Mesendoderm (in vitro differentiated cells): ENCODE measurements at regions not wholly inside any gene's neighbourhood (a gene's known extent, or its start where the extent isn't known, plus 50 kb on each side); places are given as distances from the start of the nearest gene placed in this dataset.
"Not testable (repeated sequence)": the region's sequence is repeated elsewhere in the genome, so short reads cannot be mapped to it uniquely, and the experiment has no call there.

ENCODE experiments used
- DNase-seq: peaks from one replicate; pipeline ENCODE4 v3.0.0; 2013
- H2AK5ac ChIP-seq: 2 replicates; pipeline ENCODE4 v1.6.1; 2013; ENCODE audit warnings: low read length, inconsistent platforms
- H2BK120ac ChIP-seq: 2 replicates; pipeline ENCODE4 v1.6.1; 2013; ENCODE audit warnings: low read depth, mild to moderate bottlenecking, low read length, moderate library complexity, mixed read lengths
- H2BK15ac ChIP-seq: replicated peaks from 2 replicates; pipeline ENCODE4 v1.6.1; 2013; ENCODE audit warnings: low read depth, mild to moderate bottlenecking, moderate library complexity
- H2BK5ac ChIP-seq: 2 replicates; pipeline ENCODE4 v1.6.1; 2013; ENCODE audit warnings: low read length, inconsistent platforms
- H3K18ac ChIP-seq: 2 replicates; pipeline ENCODE4 v1.6.1; 2013; ENCODE audit warnings: mild to moderate bottlenecking, low read length, mixed read lengths
- H3K23ac ChIP-seq: one replicate; pipeline ENCODE4 v1.6.1; 2013; ENCODE audit warnings: low read length
- H3K27ac ChIP-seq: 2 replicates; pipeline ENCODE4 v1.5.1; 2013; ENCODE audit warnings: low read depth, mild to moderate bottlenecking, inconsistent platforms, low read length, moderate library complexity
- H3K27me3 ChIP-seq: 2 replicates; pipeline ENCODE4 v1.6.1; 2013; ENCODE audit warnings: low read length, control low read depth, mild to moderate bottlenecking, inconsistent platforms; ENCODE audit not compliant: insufficient read depth, poor library complexity
- H3K36me3 ChIP-seq: 2 replicates; pipeline ENCODE4 v1.6.1; 2013; ENCODE audit warnings: low read length, inconsistent platforms; ENCODE audit not compliant: control insufficient read depth, insufficient read depth
- H3K4ac ChIP-seq: one replicate; pipeline ENCODE4 v1.6.1; 2013; ENCODE audit warnings: low read depth, mild to moderate bottlenecking, low read length, moderate library complexity
- H3K4me1 ChIP-seq: 2 replicates; pipeline ENCODE4 v1.6.1; 2013; ENCODE audit warnings: low read depth, low read length, inconsistent platforms; ENCODE audit not compliant: control insufficient read depth
- H3K4me2 ChIP-seq: 2 replicates; pipeline ENCODE4 v1.6.1; 2013; ENCODE audit warnings: low read length
- H3K4me3 ChIP-seq: 2 replicates; pipeline ENCODE4 v1.5.1; 2013; ENCODE audit warnings: mild to moderate bottlenecking, low read length
- H3K56ac ChIP-seq: one replicate; pipeline ENCODE4 v1.6.1; 2013; ENCODE audit warnings: low read length
- H3K79me1 ChIP-seq: 2 replicates; pipeline ENCODE4 v1.6.1; 2013; ENCODE audit warnings: low read length, inconsistent platforms
- H3K79me2 ChIP-seq: 2 replicates; pipeline ENCODE4 v1.6.1; 2013; ENCODE audit warnings: mild to moderate bottlenecking, low read length; ENCODE audit not compliant: control insufficient read depth, insufficient read depth
- H3K9ac ChIP-seq: 2 replicates; pipeline ENCODE4 v1.6.1; 2013; ENCODE audit warnings: low read length, inconsistent platforms
- H4K5ac ChIP-seq: one replicate; pipeline ENCODE4 v1.6.1; 2013; ENCODE audit warnings: low read length
- H4K8ac ChIP-seq: one replicate; pipeline ENCODE4 v1.6.1; 2013; ENCODE audit warnings: low read depth, mild to moderate bottlenecking, control low read depth, low read length, moderate library complexity
- WGBS: extraction: QIAGEN DNeasy Blood & Tissue Kit; methylation state at CpG from one replicate; pipeline ENCODE4 v1.1.7; 2013; ENCODE audit warnings: low lambda C conversion rate, missing lambda C conversion rate; ENCODE audit not compliant: insufficient coverage; ENCODE audit errors: extremely low coverage; 5-methylcytosine and 5-hydroxymethylcytosine counted together

DNA sequence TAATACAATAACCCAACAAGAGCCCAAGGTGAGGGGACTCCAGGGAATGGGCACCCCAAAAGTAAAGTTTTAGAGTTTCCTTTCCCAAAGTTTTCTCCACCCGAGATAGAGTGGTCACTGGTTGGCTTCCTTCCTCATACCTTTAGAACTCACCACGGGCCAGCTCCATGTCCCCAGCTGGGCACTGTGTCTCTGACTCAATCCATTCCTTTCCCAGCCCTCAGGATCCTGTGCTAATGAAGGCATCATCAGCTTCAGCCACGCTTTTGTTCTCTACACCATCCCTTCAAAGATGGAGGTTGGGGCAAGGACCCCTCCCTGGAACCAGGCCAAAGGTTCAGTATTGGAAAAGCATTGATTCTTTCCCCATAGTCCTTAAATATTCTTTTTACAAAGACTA, 59.8 kb upstream of the VASH1 start:
- DNase-seq: no peak
- no peak overlapping the region for H3K18ac ChIP-seq

DNA sequence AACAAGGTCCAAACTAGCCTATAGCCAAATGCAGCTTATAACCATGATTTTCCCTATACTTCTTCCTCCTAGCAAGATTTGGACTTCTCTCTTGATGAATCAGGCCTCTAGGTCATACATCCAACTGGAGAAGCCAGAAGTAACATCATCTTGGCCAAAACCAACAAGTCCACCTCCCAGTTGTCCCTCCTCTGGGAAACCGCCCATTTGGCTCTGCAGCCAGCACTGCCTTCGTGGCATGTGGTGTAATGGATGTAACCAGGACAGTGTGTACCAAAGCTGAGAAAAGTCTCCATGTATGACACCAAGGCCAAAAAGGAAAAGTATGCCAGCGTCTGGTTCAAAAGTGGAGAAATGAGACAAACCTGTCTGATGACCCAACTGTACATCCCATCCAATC, 59.3 kb upstream of the VASH1 start:
- no peak overlapping the region for H2BK15ac ChIP-seq
- H3K56ac ChIP-seq: no peak overlapping the region
- no peaks in the 10 kb centered on the region for H3K79me1 ChIP-seq
- no peaks in the 10 kb centered on the region for H3K4me1 ChIP-seq
- no peak overlapping the region for H3K4me3 ChIP-seq
- H3K27me3 ChIP-seq: no peaks in the 10 kb centered on the region
- no peak overlapping the region for H3K23ac ChIP-seq
- no peak overlapping the region for H3K9ac ChIP-seq
- no peak overlapping the region for H2BK5ac ChIP-seq
- H3K27ac ChIP-seq: no peak overlapping the region
- no peak overlapping the region for H4K8ac ChIP-seq
- H3K18ac ChIP-seq: no peak overlapping the region
- H3K4ac ChIP-seq: no peak overlapping the region
- H4K5ac ChIP-seq: no peak overlapping the region
- H3K79me2 ChIP-seq: no peaks in the 10 kb centered on the region
- no peak overlapping the region for H2AK5ac ChIP-seq
- no CpG with 5 or more reads among the region's 3 CpGs for WGBS
- H2BK120ac ChIP-seq: no peak overlapping the region
- H3K36me3 ChIP-seq: no peaks in the 10 kb centered on the region
- no peak overlapping the region for H3K4me2 ChIP-seq
- DNase-seq: no peak

More for the DNA sequence above, 59.8 kb upstream of the VASH1 start:
- Histone ChIP-seq H4K5ac (no peak overlapping the region), H3K9ac (no peak overlapping the region), H3K27ac (no peak overlapping the region), H3K4me1 (peaks cover under 1% of the 10 kb centered on the region), H2BK15ac (no peak overlapping the region), H2BK120ac (no peak overlapping the region), H3K23ac (no peak overlapping the region), H3K79me1 (no peaks in the 10 kb centered on the region), H3K27me3 (no peaks in the 10 kb centered on the region), H2BK5ac (no peak overlapping the region), H3K56ac (no peak overlapping the region), H4K8ac (no peak overlapping the region), H3K4me3 (no peak overlapping the region), H3K36me3 (no peaks in the 10 kb centered on the region), H3K4me2 (no peak overlapping the region), H3K79me2 (no peaks in the 10 kb centered on the region), H3K4ac (no peak overlapping the region), H2AK5ac (no peak overlapping the region)
- no CpG with 5 or more reads among the region's 3 CpGs for WGBS

DNA sequence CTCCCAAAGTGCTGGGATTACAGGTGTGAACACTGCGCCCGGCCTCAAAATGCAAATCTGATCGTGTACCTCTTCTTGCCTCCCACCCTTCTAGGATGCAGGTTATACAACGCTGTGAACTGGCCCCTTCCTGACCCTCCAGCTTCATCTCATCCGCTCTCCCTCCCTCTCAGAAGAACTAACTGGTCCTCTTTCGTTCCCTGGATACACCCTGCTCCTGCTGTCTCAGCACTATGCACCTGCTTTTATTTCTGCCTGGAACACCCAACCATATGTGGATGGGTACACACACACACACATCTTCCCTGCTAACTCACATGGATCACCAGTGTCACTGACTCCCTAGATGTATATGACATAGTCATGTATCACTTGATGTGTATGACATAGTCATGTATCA, 56.1 kb upstream of the VASH1 start:
- no peak overlapping the region for H3K18ac ChIP-seq
- no peak overlapping the region for H3K56ac ChIP-seq
- no peak for DNase-seq
- no peak overlapping the region for H4K5ac ChIP-seq
- no peak overlapping the region for H3K9ac ChIP-seq
- no peak overlapping the region for H4K8ac ChIP-seq
- no peaks in the 10 kb centered on the region for H3K79me1 ChIP-seq
- no CpG with 5 or more reads among the region's 6 CpGs for WGBS
- no peak overlapping the region for H2BK5ac ChIP-seq
- no peaks in the 10 kb centered on the region for H3K27me3 ChIP-seq
- no peak overlapping the region for H3K4me3 ChIP-seq
- no peak overlapping the region for H2BK120ac ChIP-seq
- no peak overlapping the region for H3K4ac ChIP-seq
- no peak overlapping the region for H3K4me2 ChIP-seq
- H3K79me2 ChIP-seq: no peaks in the 10 kb centered on the region
- H3K23ac ChIP-seq: no peak overlapping the region
- no peak overlapping the region for H3K27ac ChIP-seq
- no peak overlapping the region for H2BK15ac ChIP-seq
- no peak overlapping the region for H2AK5ac ChIP-seq
- H3K36me3 ChIP-seq: no peaks in the 10 kb centered on the region
- H3K4me1 ChIP-seq: no peaks in the 10 kb centered on the region

DNA sequence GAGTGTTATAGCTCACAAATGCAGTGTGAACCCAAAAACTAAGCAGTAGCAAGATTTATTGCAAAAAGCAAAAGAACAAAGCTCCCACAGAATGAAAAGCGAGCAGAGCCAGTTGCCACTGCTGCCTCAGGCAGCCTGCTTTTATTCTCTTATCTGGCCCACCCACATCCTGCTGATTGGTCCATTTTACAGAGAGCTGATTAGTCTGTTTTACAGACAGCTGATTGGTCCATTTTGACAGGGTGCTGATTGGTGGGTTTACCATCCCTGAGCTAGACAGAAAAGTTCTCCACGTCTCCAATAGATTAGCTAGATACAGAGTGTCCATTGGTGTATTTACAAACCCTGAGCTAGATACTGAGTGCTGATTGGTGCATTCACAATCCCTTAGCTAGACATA, 55.1 kb upstream of the VASH1 start:
- not testable (repeated sequence) for H3K4ac ChIP-seq, H2BK5ac ChIP-seq, H2BK120ac ChIP-seq, H3K9ac ChIP-seq, H3K4me3 ChIP-seq, H4K8ac ChIP-seq, H3K27me3 ChIP-seq, H3K23ac ChIP-seq, H3K56ac ChIP-seq, H3K79me1 ChIP-seq, H2BK15ac ChIP-seq, H3K4me2 ChIP-seq, H2AK5ac ChIP-seq, H3K18ac ChIP-seq, H3K36me3 ChIP-seq, H3K27ac ChIP-seq, H4K5ac ChIP-seq, H3K79me2 ChIP-seq, H3K4me1 ChIP-seq, DNase-seq
- no CpG with 5 or more reads among the region's 2 CpGs for WGBS

DNA sequence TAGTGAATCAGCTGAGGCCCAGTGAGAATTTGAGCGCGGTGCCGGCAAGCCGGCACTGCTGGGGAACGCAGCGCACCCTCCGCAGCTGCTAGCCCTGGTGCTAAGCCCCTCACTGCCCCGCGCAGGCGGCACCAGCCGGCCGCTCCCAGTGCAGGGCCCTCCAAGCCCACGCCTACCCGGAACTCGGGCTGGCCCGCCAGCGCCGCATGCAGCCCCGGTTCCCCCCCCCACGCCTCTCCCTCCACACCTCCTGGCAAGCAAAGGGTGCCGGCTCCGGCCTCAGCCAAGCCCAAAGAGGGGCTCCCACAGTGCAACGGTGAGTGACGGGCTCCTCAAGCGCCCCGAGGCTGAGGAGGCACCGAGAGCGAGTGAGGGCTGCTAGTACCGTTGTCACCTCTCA, 54.5 kb upstream of the VASH1 start:
- no CpG with 5 or more reads among the region's 29 CpGs for WGBS
- Histone ChIP-seq H3K23ac (no peak overlapping the region), H3K79me2 (no peaks in the 10 kb centered on the region), H3K4me2 (no peak overlapping the region), H3K4me3 (no peak overlapping the region), H4K8ac (no peak overlapping the region), H3K27ac (no peak overlapping the region), H3K79me1 (no peaks in the 10 kb centered on the region), H2AK5ac (no peak overlapping the region), H3K4me1 (no peaks in the 10 kb centered on the region), H2BK5ac (no peak overlapping the region), H2BK120ac (no peak overlapping the region), H4K5ac (no peak overlapping the region), H2BK15ac (no peak overlapping the region), H3K27me3 (no peaks in the 10 kb centered on the region), H3K4ac (no peak overlapping the region), H3K9ac (no peak overlapping the region), H3K36me3 (no peaks in the 10 kb centered on the region), H3K56ac (no peak overlapping the region), H3K18ac (no peak overlapping the region)
- no peak for DNase-seq

DNA sequence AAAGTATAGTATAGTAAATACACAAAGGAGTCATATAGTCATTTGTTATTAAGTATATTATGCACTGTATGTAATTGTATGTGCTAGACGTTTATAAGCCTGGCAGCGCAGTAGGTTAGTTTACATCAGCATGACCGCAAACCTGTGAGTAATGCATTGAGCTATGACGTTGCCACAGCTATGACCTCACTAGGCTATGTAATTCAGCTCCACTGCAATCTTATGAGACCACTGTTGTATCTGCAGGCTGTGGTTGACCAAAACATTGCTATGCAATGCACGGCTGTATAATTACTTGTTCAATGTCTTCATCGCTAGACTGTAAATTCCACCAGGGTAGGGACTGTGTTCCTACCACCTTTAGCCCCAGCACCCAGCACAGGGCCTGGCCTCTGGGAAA, 53.2 kb upstream of the VASH1 start:
- no peak overlapping the region for H2AK5ac ChIP-seq
- H3K27ac ChIP-seq: no peak overlapping the region
- H3K36me3 ChIP-seq: no peaks in the 10 kb centered on the region
- H3K18ac ChIP-seq: no peak overlapping the region
- no peaks in the 10 kb centered on the region for H3K79me2 ChIP-seq
- DNase-seq: no peak
- H3K9ac ChIP-seq: no peak overlapping the region
- H2BK120ac ChIP-seq: no peak overlapping the region
- no peak overlapping the region for H4K8ac ChIP-seq
- H3K4ac ChIP-seq: no peak overlapping the region
- no CpG with 5 or more reads among the region's 6 CpGs for WGBS
- H3K23ac ChIP-seq: no peak overlapping the region
- no peak overlapping the region for H3K4me3 ChIP-seq
- H2BK5ac ChIP-seq: no peak overlapping the region
- no peaks in the 10 kb centered on the region for H3K4me1 ChIP-seq
- H3K56ac ChIP-seq: no peak overlapping the region
- H3K79me1 ChIP-seq: no peaks in the 10 kb centered on the region
- H3K27me3 ChIP-seq: no peaks in the 10 kb centered on the region
- H3K4me2 ChIP-seq: no peak overlapping the region
- H2BK15ac ChIP-seq: no peak overlapping the region
- no peak overlapping the region for H4K5ac ChIP-seq
